IMR-90 (cell line): ENCODE measurements at regions not wholly inside any gene's neighbourhood (a gene's known extent, or its start where the extent isn't known, plus 50 kb on each side); places are given as distances from the start of the nearest gene placed in this dataset.

ENCODE experiments used
- ATAC-seq: fragments of 200-7000 bp; cut with Tn5 transposase; 2 replicates; pipeline ENCODE4 v1.9.1; 2020; ENCODE audit warnings: low read depth, mild to moderate bottlenecking, moderate library complexity
- BruUV-seq: library from RNA; stranded (reverse); fragments of 400-500 nt; replicated peaks from 2 replicates; lab custom pipeline; 2021; lab: Mats Ljungman, UMichigan
- CTCF ChIA-PET: fragments of 300-600 bp; formaldehyde crosslinking; extraction: SDS; loops from one replicate; lab custom pipeline; 2021; ENCODE audit warnings: antibody characterized with exemption; lab: Yijun Ruan, JAX
- POLR2A ChIA-PET: fragments of 300-600 bp; sonication (Branson Sonifier 250); formaldehyde crosslinking; loops from one replicate; lab custom pipeline; 2022; ENCODE audit warnings: antibody characterized with exemption; ENCODE audit not compliant: unreplicated experiment; lab: Charles Lee
- DNase-seq: peaks from one replicate; pipeline ENCODE4 v3.0.0; 2013
- H2AFZ ChIP-seq: replicated peaks from 2 replicates; pipeline ENCODE3; 2013; ENCODE audit warnings: low read length, mild to moderate bottlenecking; ENCODE audit not compliant: poor library complexity
- H2AK5ac ChIP-seq: 2 replicates; pipeline ENCODE4 v1.6.1; 2013; ENCODE audit warnings: low read depth, low read length, inconsistent platforms
- H2AK9ac ChIP-seq: replicated peaks from 2 replicates; pipeline ENCODE3; 2013; ENCODE audit warnings: mild to moderate bottlenecking, low read depth, low read length, moderate library complexity; ENCODE audit not compliant: poor library complexity
- H2BK120ac ChIP-seq: 2 replicates; pipeline ENCODE4 v1.6.1; 2013; ENCODE audit warnings: low read depth, low read length, inconsistent platforms
- H2BK15ac ChIP-seq: 3 replicates; pipeline ENCODE4 v1.6.1; 2013; ENCODE audit warnings: low read depth, low read length, inconsistent platforms
- H2BK20ac ChIP-seq: 2 replicates; pipeline ENCODE4 v1.6.1; 2013; ENCODE audit warnings: low read depth, mild to moderate bottlenecking, inconsistent platforms, low read length, moderate library complexity
- H2BK5ac ChIP-seq: 2 replicates; pipeline ENCODE4 v1.6.1; 2013; ENCODE audit warnings: mild to moderate bottlenecking, low read depth, low read length, inconsistent platforms; ENCODE audit not compliant: poor library complexity, severe bottlenecking
- H3K14ac ChIP-seq: replicated peaks from 2 replicates; pipeline ENCODE4 v1.6.1; 2013; ENCODE audit warnings: low read depth, low read length, inconsistent platforms
- H3K18ac ChIP-seq: 2 replicates; pipeline ENCODE4 v1.6.1; 2013; ENCODE audit warnings: low read depth, low read length, control low read depth
- H3K23ac ChIP-seq: 2 replicates; pipeline ENCODE4 v1.6.1; 2013; ENCODE audit warnings: low read depth, low read length, inconsistent platforms
- H3K27ac ChIP-seq: 2 replicates; pipeline ENCODE4 v1.5.1; 2013; ENCODE audit warnings: mild to moderate bottlenecking, control low read depth, low read length; ENCODE audit not compliant: insufficient read depth
- H3K27me3 ChIP-seq: 2 replicates; pipeline ENCODE4 v1.6.1; 2013; ENCODE audit warnings: low read length; ENCODE audit not compliant: control insufficient read depth, insufficient read depth
- H3K36me3 ChIP-seq: 2 replicates; pipeline ENCODE4 v1.6.1; 2013; ENCODE audit warnings: low read length, mixed read lengths; ENCODE audit not compliant: control insufficient read depth, insufficient read depth
- H3K4ac ChIP-seq: 2 replicates; pipeline ENCODE4 v1.6.1; 2013; ENCODE audit warnings: low read depth, low read length, inconsistent platforms
- H3K4me1 ChIP-seq: 2 replicates; pipeline ENCODE4 v1.6.1; 2013; ENCODE audit warnings: low read length, mixed read lengths; ENCODE audit not compliant: control insufficient read depth, insufficient read depth
- H3K4me2 ChIP-seq: 2 replicates; pipeline ENCODE4 v1.6.1; 2013; ENCODE audit warnings: low read depth, mild to moderate bottlenecking, control low read depth, low read length, moderate library complexity
- H3K4me3 ChIP-seq: 2 replicates; pipeline ENCODE4 v1.5.1; 2013; ENCODE audit warnings: low read depth, mild to moderate bottlenecking, control low read depth, low read length, moderate library complexity; ENCODE audit not compliant: insufficient read depth
- H3K56ac ChIP-seq: 2 replicates; pipeline ENCODE4 v1.6.1; 2013; ENCODE audit warnings: low read length, inconsistent platforms; ENCODE audit not compliant: insufficient read depth; ENCODE audit errors: extremely low read depth
- H3K79me1 ChIP-seq, 2 experiments: 2 replicates each; pipeline ENCODE4 v1.6.1; 2013; ENCODE audit warnings: low read length in 2 of 2, inconsistent platforms in 1 of 2, low read depth in 1 of 2
- H3K9ac ChIP-seq: 2 replicates; pipeline ENCODE4 v1.6.1; 2013; ENCODE audit warnings: low read depth, low read length, control low read depth
- H3K9me1 ChIP-seq: 2 replicates; pipeline ENCODE4 v1.6.1; 2013; ENCODE audit warnings: low read length, inconsistent platforms; ENCODE audit not compliant: insufficient read depth
- H3K9me3 ChIP-seq: 2 replicates; pipeline ENCODE4 v1.6.1; 2013; ENCODE audit warnings: low read length; ENCODE audit not compliant: control insufficient read depth, insufficient read depth
- H4K20me1 ChIP-seq: 2 replicates; pipeline ENCODE4 v1.6.1; 2013; ENCODE audit warnings: low read length, inconsistent platforms; ENCODE audit not compliant: insufficient read depth
- H4K5ac ChIP-seq: 2 replicates; pipeline ENCODE4 v1.6.1; 2013; ENCODE audit warnings: mild to moderate bottlenecking, low read depth, low read length, control low read depth
- H4K8ac ChIP-seq, 2 experiments: 2 replicates each; pipeline ENCODE4 v1.6.1; 2013; ENCODE audit warnings: low read depth in 2 of 2, low read length in 2 of 2, control low read depth in 1 of 2, inconsistent platforms in 1 of 2
- H4K91ac ChIP-seq: 2 replicates; pipeline ENCODE4 v1.6.1; 2013; ENCODE audit warnings: low read depth, low read length, inconsistent platforms; ENCODE audit not compliant: insufficient read depth
- BHLHE40 ChIP-seq: fragments of 150-350 bp; IDR thresholded peaks from 2 replicates; pipeline ENCODE4 v1.6.1; 2016; ENCODE audit warnings: mild to moderate bottlenecking, low read depth, low read length
- CEBPB ChIP-seq: IDR thresholded peaks from 2 replicates; pipeline ENCODE4 v1.6.1; 2012; ENCODE audit warnings: low read depth, low read length, improper control_type of control experiment
- CHD1 ChIP-seq: IDR thresholded peaks from 2 replicates; pipeline ENCODE4 v1.6.1; 2012; ENCODE audit warnings: low read depth, low read length, improper control_type of control experiment
- FOS ChIP-seq: fragments of 150-350 bp; IDR thresholded peaks from 2 replicates; pipeline ENCODE4 v1.6.1; 2016; ENCODE audit warnings: low read depth, low read length
- MAFK ChIP-seq: IDR thresholded peaks from 2 replicates; pipeline ENCODE4 v1.6.1; 2012; ENCODE audit warnings: low read depth, low read length, improper control_type of control experiment
- MAZ ChIP-seq: IDR thresholded peaks from 2 replicates; pipeline ENCODE4 v1.6.1; 2012; ENCODE audit warnings: low read depth, mild to moderate bottlenecking, low read length, improper control_type of control experiment, moderate library complexity, borderline replicate concordance
- MXI1 ChIP-seq: IDR thresholded peaks from 2 replicates; pipeline ENCODE4 v1.6.1; 2012; ENCODE audit warnings: low read depth, mild to moderate bottlenecking, low read length, moderate library complexity, borderline replicate concordance
- NFE2L2 ChIP-seq: fragments of 150-350 bp; IDR thresholded peaks from 2 replicates; pipeline ENCODE4 v1.6.1; 2016; ENCODE audit warnings: low read depth, mild to moderate bottlenecking, low read length
- POLR2A ChIP-seq: IDR thresholded peaks from 2 replicates; pipeline ENCODE4 v1.6.1; 2012; ENCODE audit warnings: mild to moderate bottlenecking, low read depth, low read length
- RAD21 ChIP-seq: IDR thresholded peaks from 2 replicates; pipeline ENCODE4 v1.6.1; 2012; ENCODE audit warnings: low read length, improper control_type of control experiment
- RCOR1 ChIP-seq: IDR thresholded peaks from 2 replicates; pipeline ENCODE4 v1.6.1; 2012; ENCODE audit warnings: mild to moderate bottlenecking, low read length, improper control_type of control experiment; ENCODE audit not compliant: insufficient replicate concordance
- RFX5 ChIP-seq: IDR thresholded peaks from 2 replicates; pipeline ENCODE4 v1.8.0; 2012; ENCODE audit warnings: low read depth, mild to moderate bottlenecking, low read length, moderate library complexity
- SMC3 ChIP-seq: fragments of 150-350 bp; IDR thresholded peaks from 2 replicates; pipeline ENCODE4 v1.6.1; 2016; ENCODE audit warnings: low read depth, mild to moderate bottlenecking, antibody characterized with exemption, low read length, moderate library complexity
- WGBS, 2 experiments: methylation state at CpG; one replicate each; pipeline versions ENCODE4 v1.1.5 to v1.1.7; 2013; ENCODE audit warnings: missing lambda C conversion rate in 2 of 2; ENCODE audit not compliant: insufficient read length in 1 of 2; ENCODE audit errors: extremely low coverage in 2 of 2; 5-methylcytosine and 5-hydroxymethylcytosine counted together
- dilution Hi-C: fragments of 300-500 bp; cut with HindIII; formaldehyde crosslinking; loops from one replicate; pipeline ENCODE4 v1.14.3; 2018; ENCODE audit warnings: low sequenced_read_pairs; ENCODE audit not compliant: unreplicated experiment
- in situ Hi-C: fragments of 300-500 bp; cut with MboI; formaldehyde crosslinking; loops from 3 replicates; pipeline ENCODE4 v1.14.3; 2019; ENCODE audit warnings: low sequenced_read_pairs, inconsistent platforms, mixed read lengths
- intact Hi-C: fragments of 100-400 bp; cut with micrococcal nuclease; formaldehyde crosslinking; loops from 2 replicates; pipeline ENCODE4 v1.10.0; 2022
- TF ChIP-seq, protein P1 (sequence below): conservative IDR thresholded peaks from 2 replicates; pipeline ENCODE4 v1.5.1; 2012; ENCODE audit warnings: mild to moderate bottlenecking, low read depth, low read length, improper control_type of control experiment
- TF ChIP-seq, protein P2 (sequence below): fragments of 150-350 bp; IDR thresholded peaks from 2 replicates; pipeline ENCODE4 v1.6.1; 2016; ENCODE audit warnings: low read depth, mild to moderate bottlenecking, low read length, moderate library complexity, borderline replicate concordance
- TF ChIP-seq, protein P3 (sequence below): fragments of 150-350 bp; IDR thresholded peaks from 2 replicates; pipeline ENCODE4 v1.6.1; 2017; ENCODE audit warnings: mild to moderate bottlenecking, antibody characterized with exemption, low read length, low read depth

DNA sequence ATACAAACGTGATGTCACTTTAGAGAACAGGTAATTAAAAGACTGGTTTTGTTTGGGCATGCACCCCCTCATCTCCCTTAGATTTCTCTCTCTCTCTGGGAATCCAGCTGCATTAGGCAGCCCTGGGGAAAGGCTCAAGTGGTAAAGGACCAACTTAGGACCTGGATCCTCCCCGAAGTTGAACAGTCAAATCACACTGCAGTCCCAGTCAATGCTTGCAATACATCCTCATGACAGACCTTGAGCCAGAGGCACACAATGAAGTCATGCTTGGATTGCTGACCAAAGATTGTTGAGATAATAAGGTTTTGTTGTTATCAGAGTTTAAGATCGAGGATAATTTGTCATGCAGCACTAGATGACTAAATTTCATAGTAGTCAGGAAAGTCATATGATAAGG is 1285.8 kb upstream of the NCAM2 start:
- no peak for DNase-seq
- in situ Hi-C loops (no loop called here), intact Hi-C loops (no loop called here), dilution Hi-C loops (no loop called here)
- no TSS peak for BruUV-seq
- Histone ChIP-seq H3K9me1 (no peaks in the 10 kb centered on the region), H3K4me3 (no peak overlapping the region), H2BK20ac (no peak overlapping the region), H3K36me3 (no peaks in the 10 kb centered on the region), H3K14ac (no peak overlapping the region), H3K23ac (no peak overlapping the region), H3K79me1 (no peaks in the 10 kb centered on the region), H2AK5ac (no peak overlapping the region), H3K4ac (no peak overlapping the region), H2AFZ (no peak overlapping the region), H3K18ac (no peak overlapping the region), H3K9ac (no peak overlapping the region), H2BK5ac (no peak overlapping the region), H3K4me1 (no peaks in the 10 kb centered on the region), H4K20me1 (no peaks in the 10 kb centered on the region), H3K27me3 (no peaks in the 10 kb centered on the region), H2BK15ac (no peak overlapping the region), H2BK120ac (no peak overlapping the region), H3K27ac (no peak overlapping the region), H2AK9ac (no peak overlapping the region), H4K8ac (no peak overlapping the region), H3K4me2 (no peak overlapping the region), H4K91ac (no peak overlapping the region), H4K5ac (no peak overlapping the region), H3K9me3 (peaks cover 5% of the 10 kb centered on the region), H3K56ac (no peak overlapping the region)
- CTCF ChIA-PET = no interaction called here
- no peak for TF ChIP-seq BHLHE40
- no peak for TF ChIP-seq MAZ
- no peak for TF ChIP-seq MXI1
- TF ChIP-seq, protein P1, sequence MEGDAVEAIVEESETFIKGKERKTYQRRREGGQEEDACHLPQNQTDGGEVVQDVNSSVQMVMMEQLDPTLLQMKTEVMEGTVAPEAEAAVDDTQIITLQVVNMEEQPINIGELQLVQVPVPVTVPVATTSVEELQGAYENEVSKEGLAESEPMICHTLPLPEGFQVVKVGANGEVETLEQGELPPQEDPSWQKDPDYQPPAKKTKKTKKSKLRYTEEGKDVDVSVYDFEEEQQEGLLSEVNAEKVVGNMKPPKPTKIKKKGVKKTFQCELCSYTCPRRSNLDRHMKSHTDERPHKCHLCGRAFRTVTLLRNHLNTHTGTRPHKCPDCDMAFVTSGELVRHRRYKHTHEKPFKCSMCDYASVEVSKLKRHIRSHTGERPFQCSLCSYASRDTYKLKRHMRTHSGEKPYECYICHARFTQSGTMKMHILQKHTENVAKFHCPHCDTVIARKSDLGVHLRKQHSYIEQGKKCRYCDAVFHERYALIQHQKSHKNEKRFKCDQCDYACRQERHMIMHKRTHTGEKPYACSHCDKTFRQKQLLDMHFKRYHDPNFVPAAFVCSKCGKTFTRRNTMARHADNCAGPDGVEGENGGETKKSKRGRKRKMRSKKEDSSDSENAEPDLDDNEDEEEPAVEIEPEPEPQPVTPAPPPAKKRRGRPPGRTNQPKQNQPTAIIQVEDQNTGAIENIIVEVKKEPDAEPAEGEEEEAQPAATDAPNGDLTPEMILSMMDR = no peak
- TF ChIP-seq FOS = no peak
- no peak for TF ChIP-seq MAFK
- no peak for TF ChIP-seq CEBPB
- TF ChIP-seq RAD21 = no peak
- TF ChIP-seq CHD1 = no peak
- TF ChIP-seq, protein P2, sequence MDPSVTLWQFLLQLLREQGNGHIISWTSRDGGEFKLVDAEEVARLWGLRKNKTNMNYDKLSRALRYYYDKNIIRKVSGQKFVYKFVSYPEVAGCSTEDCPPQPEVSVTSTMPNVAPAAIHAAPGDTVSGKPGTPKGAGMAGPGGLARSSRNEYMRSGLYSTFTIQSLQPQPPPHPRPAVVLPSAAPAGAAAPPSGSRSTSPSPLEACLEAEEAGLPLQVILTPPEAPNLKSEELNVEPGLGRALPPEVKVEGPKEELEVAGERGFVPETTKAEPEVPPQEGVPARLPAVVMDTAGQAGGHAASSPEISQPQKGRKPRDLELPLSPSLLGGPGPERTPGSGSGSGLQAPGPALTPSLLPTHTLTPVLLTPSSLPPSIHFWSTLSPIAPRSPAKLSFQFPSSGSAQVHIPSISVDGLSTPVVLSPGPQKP = no peak
- no peak for TF ChIP-seq RFX5
- no peak for TF ChIP-seq NFE2L2
- TF ChIP-seq POLR2A = no peak
- no peak for TF ChIP-seq SMC3
- no peak for TF ChIP-seq RCOR1
- TF ChIP-seq, protein P3, sequence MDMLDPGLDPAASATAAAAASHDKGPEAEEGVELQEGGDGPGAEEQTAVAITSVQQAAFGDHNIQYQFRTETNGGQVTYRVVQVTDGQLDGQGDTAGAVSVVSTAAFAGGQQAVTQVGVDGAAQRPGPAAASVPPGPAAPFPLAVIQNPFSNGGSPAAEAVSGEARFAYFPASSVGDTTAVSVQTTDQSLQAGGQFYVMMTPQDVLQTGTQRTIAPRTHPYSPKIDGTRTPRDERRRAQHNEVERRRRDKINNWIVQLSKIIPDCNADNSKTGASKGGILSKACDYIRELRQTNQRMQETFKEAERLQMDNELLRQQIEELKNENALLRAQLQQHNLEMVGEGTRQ = no peak
- POLR2A ChIA-PET = no interaction called here
- WGBS, 2 experiments = no CpG with 5 or more reads among the region's 3 CpGs
- ATAC-seq = no peak
